ENCODE measurements at regions not wholly inside any gene's neighbourhood (a gene's known extent, or its start where the extent isn't known, plus 50 kb on each side); places are given as distances from the start of the nearest gene placed in this dataset.

DNA sequence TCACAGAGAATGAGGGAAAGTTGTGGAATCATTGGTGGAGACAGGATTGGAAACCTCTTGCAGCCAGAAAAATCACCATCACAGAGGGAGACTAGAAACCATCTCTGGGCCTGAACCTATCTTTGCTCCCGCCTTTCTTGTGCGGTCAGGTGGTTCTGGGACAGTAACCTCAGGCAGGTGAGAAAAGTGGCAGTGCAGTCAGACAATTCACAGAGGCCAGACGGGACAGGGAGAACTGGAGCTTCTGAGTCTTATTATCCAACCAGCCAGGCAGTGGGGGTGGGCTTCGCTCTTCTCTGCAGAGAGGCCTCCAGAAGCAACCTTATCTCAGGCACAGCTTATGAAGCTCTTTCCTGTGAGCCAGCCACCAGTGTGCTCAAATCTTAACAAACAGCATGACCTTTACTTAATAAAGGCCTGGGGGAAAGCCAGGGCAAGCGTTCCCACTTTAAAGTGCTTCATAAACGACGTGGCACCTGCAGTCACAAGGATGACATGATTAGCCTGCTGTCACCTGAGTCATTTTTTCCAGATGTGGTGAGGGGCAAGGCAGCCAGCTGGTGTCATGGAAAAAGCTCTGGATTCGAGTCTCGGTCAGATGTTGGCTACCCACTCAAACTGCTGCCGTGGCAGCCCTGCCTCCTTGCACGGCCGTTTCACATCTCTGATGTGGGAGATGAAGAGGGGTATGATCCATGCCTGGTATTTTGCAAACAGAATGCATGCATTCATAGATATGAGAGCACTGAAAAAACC is 109.7 kb downstream of the B3GNT2 start:
- intact Hi-C loops (cut with micrococcal nuclease), result no loop called here
- TF ChIP-seq, protein P1, sequence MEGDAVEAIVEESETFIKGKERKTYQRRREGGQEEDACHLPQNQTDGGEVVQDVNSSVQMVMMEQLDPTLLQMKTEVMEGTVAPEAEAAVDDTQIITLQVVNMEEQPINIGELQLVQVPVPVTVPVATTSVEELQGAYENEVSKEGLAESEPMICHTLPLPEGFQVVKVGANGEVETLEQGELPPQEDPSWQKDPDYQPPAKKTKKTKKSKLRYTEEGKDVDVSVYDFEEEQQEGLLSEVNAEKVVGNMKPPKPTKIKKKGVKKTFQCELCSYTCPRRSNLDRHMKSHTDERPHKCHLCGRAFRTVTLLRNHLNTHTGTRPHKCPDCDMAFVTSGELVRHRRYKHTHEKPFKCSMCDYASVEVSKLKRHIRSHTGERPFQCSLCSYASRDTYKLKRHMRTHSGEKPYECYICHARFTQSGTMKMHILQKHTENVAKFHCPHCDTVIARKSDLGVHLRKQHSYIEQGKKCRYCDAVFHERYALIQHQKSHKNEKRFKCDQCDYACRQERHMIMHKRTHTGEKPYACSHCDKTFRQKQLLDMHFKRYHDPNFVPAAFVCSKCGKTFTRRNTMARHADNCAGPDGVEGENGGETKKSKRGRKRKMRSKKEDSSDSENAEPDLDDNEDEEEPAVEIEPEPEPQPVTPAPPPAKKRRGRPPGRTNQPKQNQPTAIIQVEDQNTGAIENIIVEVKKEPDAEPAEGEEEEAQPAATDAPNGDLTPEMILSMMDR (IDR thresholded peaks at IDR 0.05; ENCODE audit: unreplicated experiment), result no peak
- peaks cover 25% of the 10 kb centered on the region for H3K4me1 Mint-ChIP-seq (ENCODE audit: insufficient read depth, unreplicated experiment)
- CTCF ChIA-PET, result interaction anchor here (0.8 kb wide), 1 partner anchor 8 kb away, joined by 3 read pairs; no protein-coding TSS in a partner anchor
- no peak for DNase-seq (ENCODE audit: unreplicated experiment)
- no peak overlapping the region for H3K4me3 Mint-ChIP-seq (ENCODE audit: unreplicated experiment)
- H3K9me3 Mint-ChIP-seq (ENCODE audit: unreplicated experiment), result no peaks in the 10 kb centered on the region
- BruUV-seq (replicated peaks), result no TSS peak
- no peaks in the 10 kb centered on the region for H3K36me3 Mint-ChIP-seq (ENCODE audit: insufficient read depth, unreplicated experiment)
- H3K27ac Mint-ChIP-seq (ENCODE audit: low read depth, unreplicated experiment), result no peak overlapping the region
- POLR2A ChIA-PET, result no interaction called here
- no peaks in the 10 kb centered on the region for H3K27me3 Mint-ChIP-seq (ENCODE audit: insufficient read depth, unreplicated experiment)

DNA sequence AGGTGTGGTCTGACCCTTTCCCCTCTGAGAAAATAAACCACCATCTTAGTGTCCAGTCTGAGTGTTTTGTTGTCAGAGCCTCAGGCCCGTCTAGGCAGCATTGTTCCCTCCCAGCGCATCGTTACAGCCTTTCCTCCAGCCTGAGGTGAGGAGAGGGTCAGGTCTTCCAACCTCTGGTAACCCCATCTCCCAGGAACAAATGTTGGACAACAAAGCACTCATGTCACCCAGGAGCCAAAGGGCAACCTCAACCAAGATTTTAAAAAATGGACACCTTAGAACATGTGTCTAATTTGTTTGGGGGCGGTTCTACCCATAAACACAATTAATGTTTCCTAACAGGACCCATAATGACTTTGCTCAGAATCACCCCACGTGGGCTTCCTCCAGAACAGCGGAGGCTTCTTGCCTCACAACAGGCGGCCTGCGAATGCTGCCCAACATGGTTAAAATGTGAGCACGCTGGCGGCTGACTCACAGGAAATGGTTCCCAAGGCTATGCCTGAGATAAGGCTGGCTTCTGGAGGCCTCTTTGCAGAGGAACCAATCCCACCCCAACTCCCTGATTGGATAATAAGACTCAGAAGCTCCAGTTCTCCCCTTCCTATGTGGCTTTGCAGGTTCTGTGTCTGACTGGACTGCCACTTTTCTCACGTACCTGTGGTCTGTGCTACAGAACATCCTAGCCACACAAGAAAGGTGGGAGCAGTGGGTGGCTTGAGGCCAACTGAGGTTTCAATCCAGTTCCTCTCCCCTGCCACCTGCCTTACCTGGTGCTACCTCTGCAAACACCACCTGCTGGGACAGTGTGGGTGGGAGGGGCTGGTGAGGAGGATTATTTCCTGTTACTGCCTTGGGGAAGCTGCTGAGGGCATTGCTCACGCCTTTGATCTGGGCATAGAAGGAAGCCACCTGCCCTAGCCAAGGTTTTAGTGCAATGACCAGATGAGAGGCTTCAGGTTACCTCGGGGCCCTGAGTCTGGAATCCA is 108.8 kb downstream of the B3GNT2 start:
- Mint-ChIP-seq H3K4me3 (ENCODE audit: unreplicated experiment) (no peak overlapping the region), H3K27ac (ENCODE audit: low read depth, unreplicated experiment) (peak overlapping the region; percentile 33), H3K4me1 (ENCODE audit: insufficient read depth, unreplicated experiment) (peaks cover 25% of the 10 kb centered on the region), H3K27me3 (ENCODE audit: insufficient read depth, unreplicated experiment) (no peaks in the 10 kb centered on the region), H3K36me3 (ENCODE audit: insufficient read depth, unreplicated experiment) (no peaks in the 10 kb centered on the region), H3K9me3 (ENCODE audit: unreplicated experiment) (no peaks in the 10 kb centered on the region)
- ChIA-PET CTCF (interaction anchor here (0.8 kb wide), 1 partner anchor 9 kb away, joined by 3 read pairs; no protein-coding TSS in a partner anchor), POLR2A (no interaction called here)
- intact Hi-C loops (cut with micrococcal nuclease), result no loop called here
- TF ChIP-seq, protein P1 (IDR thresholded peaks at IDR 0.05; ENCODE audit: unreplicated experiment), result no peak
- BruUV-seq (replicated peaks), result no TSS peak
- peak; percentile 92 for DNase-seq (ENCODE audit: unreplicated experiment)

DNA sequence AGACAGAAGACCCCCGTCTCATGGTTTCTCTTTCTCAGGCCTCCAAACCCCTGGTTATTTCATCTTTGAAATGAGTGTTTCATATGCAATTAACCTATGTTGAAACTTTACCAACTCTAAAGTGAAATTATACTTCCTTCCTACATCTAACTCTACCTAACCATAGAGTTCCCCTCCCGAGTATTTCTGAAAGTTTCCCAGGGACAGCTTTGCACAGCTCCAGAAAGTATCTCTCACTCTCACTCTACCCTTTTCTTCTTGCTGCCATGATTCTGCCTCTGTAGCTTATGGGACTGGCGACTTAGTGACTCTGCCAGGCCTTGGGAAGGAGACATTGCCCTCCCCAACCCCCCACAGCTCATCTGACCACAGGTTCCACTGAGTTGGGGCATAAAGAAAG is 107.9 kb downstream of the B3GNT2 start:
- Mint-ChIP-seq H3K27ac (ENCODE audit: low read depth, unreplicated experiment) (no peak overlapping the region), H3K4me3 (ENCODE audit: unreplicated experiment) (no peak overlapping the region), H3K9me3 (ENCODE audit: unreplicated experiment) (no peaks in the 10 kb centered on the region), H3K4me1 (ENCODE audit: insufficient read depth, unreplicated experiment) (peaks cover 25% of the 10 kb centered on the region), H3K27me3 (ENCODE audit: insufficient read depth, unreplicated experiment) (no peaks in the 10 kb centered on the region), H3K36me3 (ENCODE audit: insufficient read depth, unreplicated experiment) (no peaks in the 10 kb centered on the region)
- CTCF ChIA-PET, result no interaction called here
- intact Hi-C loops (cut with micrococcal nuclease), result no loop called here
- no peak for DNase-seq (ENCODE audit: unreplicated experiment)
- POLR2A ChIA-PET, result no interaction called here
- TF ChIP-seq, protein P1 (IDR thresholded peaks at IDR 0.05; ENCODE audit: unreplicated experiment), result no peak
- no TSS peak for BruUV-seq (replicated peaks)

Data from MCF 10A (cell line).